Right atrium auricular region (tissue), 2 donors: ENCODE measurements at regions not wholly inside any gene's neighbourhood (a gene's known extent, or its start where the extent isn't known, plus 50 kb on each side); places are given as distances from the start of the nearest gene placed in this dataset.
"Not testable (repeated sequence)": the region's sequence is repeated elsewhere in the genome, so short reads cannot be mapped to it uniquely, and the experiment has no call there.

Experiments used
- DNase-seq: peaks from one replicate; pipeline ENCODE4 v3.0.0-alpha.2; 2019; ENCODE audit warnings: low spot score
- H3K27ac ChIP-seq, 2 donors: fragments of 200-600 bp; sonication (generic); 1 replicate in 1 of 2; 2 replicates in 1 of 2; pipeline ENCODE4 v1.5.1; 2016 to 2019
- H3K27me3 ChIP-seq, 2 donors: fragments of 200-600 bp; sonication (generic); one replicate each; pipeline versions ENCODE4 v1.5.1 to v1.6.0; 2017 to 2019
- H3K36me3 ChIP-seq: fragments of 200-600 bp; sonication (generic); one replicate; pipeline ENCODE4 v1.5.1; 2016
- H3K4me1 ChIP-seq, 2 donors: fragments of 200-600 bp; sonication (generic); one replicate each; pipeline versions ENCODE4 v1.5.1 to v1.6.0; 2017 to 2019
- H3K4me3 ChIP-seq, 2 donors: fragments of 200-600 bp; sonication (generic); 1 replicate in 1 of 2; 2 replicates in 1 of 2; pipeline ENCODE4 v1.5.1; 2017 to 2019; ENCODE audit warnings: mild to moderate bottlenecking in 1 of 2, moderate library complexity in 1 of 2
- H3K9me3 ChIP-seq, 2 donors: fragments of 200-600 bp; sonication (generic); one replicate each; pipeline ENCODE4 v1.5.1; 2019
- CTCF ChIP-seq, 2 donors: fragments of 200-600 bp; sonication (generic); IDR thresholded peaks; one replicate each; pipeline ENCODE4 v1.5.1; 2019; ENCODE audit warnings: antibody characterized with exemption in 2 of 2

GRCh38 chr3:11717301-11717700 is 73.6 kb upstream of the VGLL4 start:
- TF ChIP-seq CTCF (IDR thresholded peaks at IDR 0.05): no peak
- no peak for DNase-seq
- peak overlapping the region in 1 of 2 donors; percentile 88 for H3K4me3 ChIP-seq
- no peaks in the 10 kb centered on the region for H3K9me3 ChIP-seq
- H3K27me3 ChIP-seq: no peaks in the 10 kb centered on the region
- no peaks in the 10 kb centered on the region for H3K36me3 ChIP-seq
- H3K4me1 ChIP-seq: peaks cover 0 to 23% of the 10 kb centered on the region in 2 donors
- peak overlapping the region; percentile 89 to 94 for H3K27ac ChIP-seq

GRCh38 chr3:11716573-11717290 is 73.0 kb upstream of the VGLL4 start:
- DNase-seq: no peak
- TF ChIP-seq CTCF (IDR thresholded peaks at IDR 0.05): no peak
- Histone ChIP-seq H3K27ac (peak overlapping the region; percentile 89 to 94), H3K4me1 (peaks cover 0 to 24% of the 10 kb centered on the region in 2 donors), H3K36me3 (no peaks in the 10 kb centered on the region), H3K9me3 (no peaks in the 10 kb centered on the region), H3K4me3 (no peak overlapping the region), H3K27me3 (no peaks in the 10 kb centered on the region)

- H3K27me3 ChIP-seq: no peaks in the 10 kb centered on the region
- DNase-seq: no peak
- peaks cover 0 to 6% of the 10 kb centered on the region in 2 donors for H3K9me3 ChIP-seq
- no peak overlapping the region for H3K27ac ChIP-seq
- no peak overlapping the region for H3K4me3 ChIP-seq
- H3K36me3 ChIP-seq: peaks cover 4% of the 10 kb centered on the region
- no peak for TF ChIP-seq CTCF (IDR thresholded peaks at IDR 0.05)
- peaks cover 0 to 18% of the 10 kb centered on the region in 2 donors for H3K4me1 ChIP-seq
Observed at GRCh38 chr3:11713171-11713570, 69.5 kb upstream of the VGLL4 start.

GRCh38 chr3:11712646-11713045 is 68.9 kb upstream of the VGLL4 start:
- H3K27me3 ChIP-seq: no peaks in the 10 kb centered on the region
- no peak for TF ChIP-seq CTCF (IDR thresholded peaks at IDR 0.05)
- no peak for DNase-seq
- peaks cover 0 to 18% of the 10 kb centered on the region in 2 donors for H3K4me1 ChIP-seq
- peaks cover 4% of the 10 kb centered on the region for H3K36me3 ChIP-seq
- no peak overlapping the region for H3K27ac ChIP-seq
- H3K9me3 ChIP-seq: peaks cover 0 to 6% of the 10 kb centered on the region in 2 donors
- no peak overlapping the region for H3K4me3 ChIP-seq

GRCh38 chr3:11711876-11712275 is 68.2 kb upstream of the VGLL4 start:
- peaks cover 4% of the 10 kb centered on the region for H3K36me3 ChIP-seq
- no peaks in the 10 kb centered on the region for H3K27me3 ChIP-seq
- TF ChIP-seq CTCF (IDR thresholded peaks at IDR 0.05): no peak
- H3K27ac ChIP-seq: no peak overlapping the region
- peaks cover 0 to 13% of the 10 kb centered on the region in 2 donors for H3K4me1 ChIP-seq
- DNase-seq: no peak
- no peak overlapping the region for H3K4me3 ChIP-seq
- peaks cover 0 to 6% of the 10 kb centered on the region in 2 donors for H3K9me3 ChIP-seq

- H3K27ac ChIP-seq: no peak overlapping the region
- H3K9me3 ChIP-seq: peaks cover 0 to 6% of the 10 kb centered on the region in 2 donors
- no peak overlapping the region for H3K4me3 ChIP-seq
- no peaks in the 10 kb centered on the region for H3K27me3 ChIP-seq
- peaks cover 4% of the 10 kb centered on the region for H3K36me3 ChIP-seq
- DNase-seq: no peak
- TF ChIP-seq CTCF (IDR thresholded peaks at IDR 0.05): no peak
- H3K4me1 ChIP-seq: peaks cover 0 to 6% of the 10 kb centered on the region in 2 donors
Observed at GRCh38 chr3:11709782-11710181, 66.1 kb upstream of the VGLL4 start.

- DNase-seq, H3K4me3 ChIP-seq, H3K36me3 ChIP-seq, H3K27me3 ChIP-seq, H3K9me3 ChIP-seq, H3K4me1 ChIP-seq, H3K27ac ChIP-seq: not testable (repeated sequence)
Observed at GRCh38 chr3:11707084-11707483, 63.4 kb upstream of the VGLL4 start.
